Ishikawa (cell line): ENCODE measurements at regions not wholly inside any gene's neighbourhood (a gene's known extent, or its start where the extent isn't known, plus 50 kb on each side); places are given as distances from the start of the nearest gene placed in this dataset.

ENCODE experiments used
- CEBPB ChIP-seq: IDR thresholded peaks from 2 replicates; pipeline ENCODE4 v1.6.1; 2012
- CREB1 ChIP-seq: IDR thresholded peaks from 2 replicates; pipeline ENCODE4 v1.6.1; 2012; ENCODE audit warnings: low read depth
- EGR1 ChIP-seq: IDR thresholded peaks from 2 replicates; pipeline ENCODE4 v1.6.1; 2012
- EP300 ChIP-seq: IDR thresholded peaks from 2 replicates; pipeline ENCODE4 v1.6.1; 2012; ENCODE audit warnings: borderline replicate concordance
- FOXM1 ChIP-seq: IDR thresholded peaks from 2 replicates; pipeline ENCODE4 v1.6.1; 2012; ENCODE audit warnings: low read depth, borderline replicate concordance
- MAX ChIP-seq: IDR thresholded peaks from 2 replicates; pipeline ENCODE4 v1.6.1; 2012
- NFIC ChIP-seq: IDR thresholded peaks from 2 replicates; pipeline ENCODE4 v1.6.1; 2012
- RAD21 ChIP-seq: IDR thresholded peaks from 2 replicates; pipeline ENCODE4 v1.6.1; 2012; ENCODE audit warnings: low read depth
- REST ChIP-seq: IDR thresholded peaks from 2 replicates; pipeline ENCODE4 v1.6.1; 2012; ENCODE audit warnings: low read depth, mild to moderate bottlenecking
- TAF1 ChIP-seq: IDR thresholded peaks from 2 replicates; pipeline ENCODE4 v1.6.1; 2012; ENCODE audit warnings: low read depth, mild to moderate bottlenecking
- TCF12 ChIP-seq: IDR thresholded peaks from 2 replicates; pipeline ENCODE4 v1.6.1; 2012; ENCODE audit warnings: low read depth
- TEAD4 ChIP-seq: IDR thresholded peaks from 2 replicates; pipeline ENCODE4 v1.6.1; 2012
- USF1 ChIP-seq: IDR thresholded peaks from 2 replicates; pipeline ENCODE4 v1.6.1; 2012
- YY1 ChIP-seq: IDR thresholded peaks from 2 replicates; pipeline ENCODE4 v1.6.1; 2012; ENCODE audit warnings: low read depth
- ZBTB7A ChIP-seq: IDR thresholded peaks from 2 replicates; pipeline ENCODE4 v1.6.1; 2012; ENCODE audit warnings: low read depth

GRCh38 chr10:123398180-123398591 lies 244.0 kb downstream of the BUB3 start:
- TF ChIP-seq TAF1, result no peak
- no peak for TF ChIP-seq RAD21
- no peak for TF ChIP-seq NFIC
- no peak for TF ChIP-seq TCF12
- TF ChIP-seq CREB1, result no peak
- no peak for TF ChIP-seq REST
- no peak for TF ChIP-seq CEBPB
- no peak for TF ChIP-seq TEAD4
- no peak for TF ChIP-seq EP300
- TF ChIP-seq MAX, result no peak
- no peak for TF ChIP-seq FOXM1
- no peak for TF ChIP-seq EGR1
- TF ChIP-seq ZBTB7A, result no peak
- no peak for TF ChIP-seq USF1
- no peak for TF ChIP-seq YY1

- no peak for TF ChIP-seq TEAD4
- no peak for TF ChIP-seq CREB1
- no peak for TF ChIP-seq REST
- TF ChIP-seq TCF12, result no peak
Measured at GRCh38 chr10:123398756-123399155, 244.6 kb downstream of the BUB3 start.

GRCh38 chr10:123399276-123399839 lies 245.2 kb downstream of the BUB3 start:
- TF ChIP-seq USF1 (no peak), TEAD4 (no peak), CREB1 (no peak), EP300 (no peak), CEBPB (no peak), REST (no peak), EGR1 (no peak), TCF12 (no peak), TAF1 (no peak), NFIC (no peak), MAX (no peak), ZBTB7A (no peak)

- TF ChIP-seq NFIC, result no peak
- no peak for TF ChIP-seq TAF1
- TF ChIP-seq TEAD4, result no peak
- TF ChIP-seq MAX, result no peak
- no peak for TF ChIP-seq FOXM1
Measured at GRCh38 chr10:123402021-123402420, 247.8 kb downstream of the BUB3 start.

GRCh38 chr10:123402656-123403055 lies 248.5 kb downstream of the BUB3 start:
- no peak for TF ChIP-seq TAF1
- TF ChIP-seq NFIC, result no peak
- no peak for TF ChIP-seq RAD21
